GM10248 (cell line): ENCODE measurements at regions not wholly inside any gene's neighbourhood (a gene's known extent, or its start where the extent isn't known, plus 50 kb on each side); places are given as distances from the start of the nearest gene placed in this dataset.

Experiments used
- CTCF ChIA-PET: fragments of 300-600 bp; sonication (Branson Sonifier 250); formaldehyde crosslinking; extraction: SDS; loops from one replicate; lab custom pipeline; 2021; ENCODE audit warnings: antibody characterized with exemption; lab: Yijun Ruan, JAX
- POLR2A ChIA-PET: fragments of 350-650 bp; sonication (Branson Sonifier 250); formaldehyde crosslinking; extraction: SDS; loops from one replicate; lab custom pipeline; 2020; ENCODE audit warnings: antibody characterized with exemption; lab: Yijun Ruan, JAX
- DNase-seq: peaks from one replicate; pipeline ENCODE4 v3.0.0; 2012; ENCODE audit errors: extremely low spot score
- TF ChIP-seq, protein P1 (sequence below): IDR thresholded peaks from 2 replicates; pipeline ENCODE4 v1.5.1; 2012; ENCODE audit warnings: mild to moderate bottlenecking, low read depth; ENCODE audit errors: extremely low read depth, missing control alignments, control extremely low read depth

DNA sequence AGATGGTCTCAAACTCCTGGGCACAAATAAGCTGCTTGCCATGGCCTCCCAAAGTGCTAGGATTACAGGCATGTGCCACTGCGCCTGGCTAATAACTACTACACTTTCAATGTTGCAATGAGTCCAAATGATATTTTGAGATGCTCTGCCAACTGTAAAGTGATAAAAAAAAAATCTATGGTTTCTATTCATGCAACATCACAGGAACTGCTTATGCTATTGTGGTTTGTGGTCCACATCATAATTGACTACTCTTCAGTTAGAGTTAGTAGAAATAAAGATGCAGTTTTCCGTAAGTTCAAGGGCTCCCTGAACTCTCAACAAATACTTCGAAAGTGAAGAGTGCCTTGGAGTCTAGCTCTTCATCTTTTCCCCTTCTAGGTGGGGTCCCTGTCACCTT is 239.4 kb downstream of the C12orf75 start:
- TF ChIP-seq, protein P1, sequence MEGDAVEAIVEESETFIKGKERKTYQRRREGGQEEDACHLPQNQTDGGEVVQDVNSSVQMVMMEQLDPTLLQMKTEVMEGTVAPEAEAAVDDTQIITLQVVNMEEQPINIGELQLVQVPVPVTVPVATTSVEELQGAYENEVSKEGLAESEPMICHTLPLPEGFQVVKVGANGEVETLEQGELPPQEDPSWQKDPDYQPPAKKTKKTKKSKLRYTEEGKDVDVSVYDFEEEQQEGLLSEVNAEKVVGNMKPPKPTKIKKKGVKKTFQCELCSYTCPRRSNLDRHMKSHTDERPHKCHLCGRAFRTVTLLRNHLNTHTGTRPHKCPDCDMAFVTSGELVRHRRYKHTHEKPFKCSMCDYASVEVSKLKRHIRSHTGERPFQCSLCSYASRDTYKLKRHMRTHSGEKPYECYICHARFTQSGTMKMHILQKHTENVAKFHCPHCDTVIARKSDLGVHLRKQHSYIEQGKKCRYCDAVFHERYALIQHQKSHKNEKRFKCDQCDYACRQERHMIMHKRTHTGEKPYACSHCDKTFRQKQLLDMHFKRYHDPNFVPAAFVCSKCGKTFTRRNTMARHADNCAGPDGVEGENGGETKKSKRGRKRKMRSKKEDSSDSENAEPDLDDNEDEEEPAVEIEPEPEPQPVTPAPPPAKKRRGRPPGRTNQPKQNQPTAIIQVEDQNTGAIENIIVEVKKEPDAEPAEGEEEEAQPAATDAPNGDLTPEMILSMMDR = no peak
- CTCF ChIA-PET = no interaction called here
- DNase-seq = no peak
- POLR2A ChIA-PET = no interaction called here

DNA sequence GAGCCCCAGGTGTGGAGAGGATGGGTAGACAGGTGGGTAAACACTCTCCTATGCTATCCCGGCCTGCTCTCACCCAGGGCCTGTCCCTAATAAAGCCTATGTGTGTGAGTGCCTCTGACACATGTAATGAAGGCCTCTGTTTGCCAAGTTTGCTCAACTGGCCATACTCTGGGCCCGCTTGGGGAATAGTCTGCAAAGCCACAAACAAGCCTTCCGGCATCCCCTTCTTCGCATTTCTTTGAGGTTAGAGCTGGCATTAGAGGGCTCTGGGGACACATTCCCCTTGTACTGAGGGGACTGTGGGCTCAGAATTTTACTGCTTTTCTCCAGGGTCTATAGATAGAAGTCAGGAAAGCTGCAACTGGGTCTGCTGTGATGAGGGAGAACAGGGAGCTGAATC is 240.5 kb downstream of the C12orf75 start:
- ChIA-PET POLR2A (no interaction called here), CTCF (no interaction called here)
- no peak for DNase-seq
- TF ChIP-seq, protein P1 = no peak

GRCh38 chr12:105573574-105573973 is 243.1 kb downstream of the C12orf75 start:
- CTCF ChIA-PET = no interaction called here
- TF ChIP-seq, protein P1 = no peak
- POLR2A ChIA-PET = no interaction called here

DNA sequence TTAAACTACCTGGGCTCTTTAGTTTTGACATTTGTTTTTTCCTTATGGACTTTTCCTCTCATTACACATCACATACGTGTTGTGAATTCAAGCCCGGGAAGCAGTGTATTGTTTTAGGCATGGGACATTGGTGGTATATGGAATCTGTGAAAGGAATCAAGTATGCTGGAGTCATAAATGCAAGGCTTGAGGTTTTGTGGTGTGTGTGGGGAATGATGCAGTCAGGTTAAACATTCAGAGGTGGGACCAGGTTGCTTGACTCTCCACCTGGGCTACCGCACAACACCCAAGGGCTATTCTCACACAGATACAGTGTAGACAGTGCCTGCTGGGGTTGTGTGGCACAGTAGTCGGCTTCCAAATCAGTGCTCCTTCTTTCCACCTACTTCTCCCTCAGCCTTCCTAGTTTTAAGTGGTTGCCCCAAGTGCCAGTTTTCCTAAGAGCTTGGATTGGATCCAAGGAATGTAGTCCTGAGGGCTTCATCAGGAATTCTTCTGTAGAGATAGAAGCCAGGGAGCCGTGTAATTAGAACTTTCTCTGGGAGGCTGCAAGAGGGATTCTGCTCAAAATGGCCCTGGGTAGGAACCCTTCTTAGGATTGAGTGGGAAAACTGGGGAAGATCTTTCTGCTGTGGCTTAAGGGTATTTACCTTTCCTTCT is 243.7 kb downstream of the C12orf75 start:
- TF ChIP-seq, protein P1 = no peak
- ChIA-PET CTCF (no interaction called here), POLR2A (no interaction called here)
- no peak for DNase-seq

More at GRCh38 chr12:105573574-105573973, 243.1 kb downstream of the C12orf75 start:
- no peak for DNase-seq

DNA sequence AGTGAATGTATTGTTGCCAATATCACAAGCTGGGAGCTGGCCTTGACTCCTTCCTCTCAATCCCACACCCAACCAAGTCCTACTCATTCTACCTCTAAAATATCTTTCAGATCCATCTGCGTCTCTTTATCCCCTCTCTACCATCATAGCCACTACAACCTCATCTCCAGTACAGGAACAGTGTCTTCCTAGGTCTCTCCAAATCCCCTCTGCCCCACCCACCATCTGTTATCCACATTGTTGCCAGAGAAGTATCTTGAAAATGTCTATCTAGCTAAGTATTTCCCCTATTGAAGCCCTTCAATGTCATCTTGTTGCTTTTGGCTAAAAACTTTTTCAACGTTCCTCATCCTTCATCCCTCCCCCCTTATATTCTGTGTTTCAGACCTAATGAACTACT is 244.7 kb downstream of the C12orf75 start:
- TF ChIP-seq, protein P1 = no peak
- DNase-seq = no peak
- CTCF ChIA-PET = interaction anchor here (1.0 to 1.4 kb wide), 2 partner anchors 9 to 178 kb away, joined by 3 read pairs; no protein-coding TSS in a partner anchor
- POLR2A ChIA-PET = no interaction called here

- ChIA-PET POLR2A (no interaction called here), CTCF (no interaction called here)
- no peak for DNase-seq
- TF ChIP-seq, protein P1 = no peak
These were observed 245.8 kb downstream of the C12orf75 start for GRCh38 chr12:105576261-105576660.
